Cardiac septum (tissue), 1 donor: ENCODE measurements at regions not wholly inside any gene's neighbourhood (a gene's known extent, or its start where the extent isn't known, plus 50 kb on each side); places are given as distances from the start of the nearest gene placed in this dataset.
A peak's percentile ranks its signal among the peaks of the same experiment; 100 is the strongest.
"Not testable (repeated sequence)": the region's sequence is repeated elsewhere in the genome, so short reads cannot be mapped to it uniquely, and the experiment has no call there.

Source experiments
- DNase-seq: peaks from one replicate; pipeline ENCODE4 v3.0.0-alpha.2; 2020; ENCODE audit warnings: low spot score
- intact Hi-C: fragments of 100-400 bp; cut with DNase I; formaldehyde crosslinking; loops from one replicate; pipeline ENCODE4 v1.14.0; 2022
- donor health status: DM: no; HTN: no; CAD: no.

- DNase-seq = no peak
- intact Hi-C loops = no loop called here
These were observed 55.6 kb downstream of the OR4C45 start for GRCh38 chr11:50088231-50088630.

- DNase-seq = no peak
- intact Hi-C loops = no loop called here
These were observed 65.6 kb downstream of the OR4C45 start for GRCh38 chr11:50098186-50098725.

GRCh38 chr11:50102916-50103315 is 70.2 kb downstream of the OR4C45 start:
- intact Hi-C loops = no loop called here
- no peak for DNase-seq

- intact Hi-C loops, DNase-seq: not testable (repeated sequence)
These were observed 108.0 kb downstream of the OR4C45 start for GRCh38 chr11:50140686-50141085.

- intact Hi-C loops, DNase-seq: not testable (repeated sequence)
These were observed 113.6 kb downstream of the OR4C45 start for GRCh38 chr11:50146308-50146707.

GRCh38 chr11:50147946-50148345 is 115.3 kb downstream of the OR4C45 start:
- DNase-seq, intact Hi-C loops: not testable (repeated sequence)

- intact Hi-C loops = no loop called here
- DNase-seq = no peak
These were observed 122.8 kb downstream of the OR4C45 start for GRCh38 chr11:50155508-50155907.

GRCh38 chr11:50164050-50164449 is 131.4 kb downstream of the OR4C45 start:
- no peak for DNase-seq
- intact Hi-C loops = no loop called here

- no peak for DNase-seq
- intact Hi-C loops = no loop called here
These were observed 137.0 kb downstream of the OR4C45 start for GRCh38 chr11:50169634-50170033.

- intact Hi-C loops = no loop called here
- DNase-seq = no peak
These were observed 137.4 kb downstream of the OR4C45 start for GRCh38 chr11:50170115-50170514.

GRCh38 chr11:50174189-50174588 is 141.5 kb downstream of the OR4C45 start:
- intact Hi-C loops = no loop called here
- DNase-seq = no peak

GRCh38 chr11:50174975-50175374 is 142.3 kb downstream of the OR4C45 start:
- intact Hi-C loops = no loop called here
- DNase-seq = no peak

GRCh38 chr11:50178737-50179136 is 146.1 kb downstream of the OR4C45 start:
- intact Hi-C loops = no loop called here

GRCh38 chr11:50181334-50181733 is 148.7 kb downstream of the OR4C45 start:
- intact Hi-C loops = no loop called here
- DNase-seq = no peak

More at GRCh38 chr11:50178737-50179136, 146.1 kb downstream of the OR4C45 start:
- no peak for DNase-seq

GRCh38 chr11:50182486-50182885 is 149.8 kb downstream of the OR4C45 start:
- intact Hi-C loops = no loop called here
- DNase-seq = no peak

- intact Hi-C loops, DNase-seq: not testable (repeated sequence)
These were observed 150.5 kb downstream of the OR4C45 start for GRCh38 chr11:50183170-50183569.

- intact Hi-C loops = no loop called here
- no peak for DNase-seq
These were observed 153.5 kb downstream of the OR4C45 start for GRCh38 chr11:50186146-50186545.

GRCh38 chr11:50187220-50187619 is 154.5 kb downstream of the OR4C45 start:
- no peak for DNase-seq
- intact Hi-C loops = no loop called here

- intact Hi-C loops = no loop called here
- no peak for DNase-seq
These were observed 155.4 kb downstream of the OR4C45 start for GRCh38 chr11:50188040-50188439.

GRCh38 chr11:50192743-50193142 is 160.1 kb downstream of the OR4C45 start:
- DNase-seq = no peak
- intact Hi-C loops = no loop called here

GRCh38 chr11:50214376-50214775 is 181.7 kb downstream of the OR4C45 start:
- peak; percentile 38 for DNase-seq
- intact Hi-C loops = no loop called here

GRCh38 chr11:50220651-50221050 is 188.0 kb downstream of the OR4C45 start:
- intact Hi-C loops = no loop called here
- DNase-seq = no peak
